ENCODE measurements at regions not wholly inside any gene's neighbourhood (a gene's known extent, or its start where the extent isn't known, plus 50 kb on each side); places are given as distances from the start of the nearest gene placed in this dataset.
"Not testable (repeated sequence)": the region's sequence is repeated elsewhere in the genome, so short reads cannot be mapped to it uniquely, and the experiment has no call there.

DNA sequence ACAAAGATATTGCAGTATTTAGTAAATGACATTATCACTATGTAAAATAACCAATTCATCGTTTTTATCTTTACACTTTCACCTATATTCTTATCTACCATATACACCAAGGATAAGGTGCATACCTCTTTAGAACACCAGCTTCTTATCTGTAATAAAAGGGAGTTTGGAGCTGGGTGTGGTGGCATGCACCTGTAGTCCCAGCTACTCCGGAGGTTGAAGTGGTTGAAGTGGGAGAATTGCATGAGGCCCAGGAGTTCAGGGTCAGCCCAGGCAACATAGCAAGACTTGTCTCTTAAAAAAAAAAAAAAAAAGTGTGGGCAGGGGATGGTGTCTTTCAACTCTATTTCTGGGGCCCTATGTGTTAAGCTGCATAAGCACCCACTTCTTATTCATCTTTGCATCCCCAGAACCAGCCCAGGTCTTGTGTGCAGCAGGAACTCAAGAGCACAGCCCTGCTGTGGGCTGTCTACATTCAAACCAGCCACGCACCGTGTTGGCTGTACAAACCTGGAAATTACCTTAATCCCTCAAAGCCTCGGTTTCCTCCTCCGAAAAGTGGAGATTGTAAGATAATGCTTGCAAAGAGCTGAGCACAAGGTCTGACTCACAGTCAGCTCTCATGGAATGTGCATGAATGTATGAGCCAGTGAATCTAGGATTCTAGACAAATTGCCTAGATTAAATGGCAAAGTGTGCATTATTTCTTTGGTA, 256.6 kb upstream of the FOXN3 start:
- ATAC-seq = no peak
- DNase-seq = no peak
- Histone ChIP-seq H3K4me1 (no peaks in the 10 kb centered on the region), H3K9me3 (no peaks in the 10 kb centered on the region), H3K27ac (no peak overlapping the region), H3K27me3 (ENCODE audit: low read depth) (no peaks in the 10 kb centered on the region), H3K36me3 (no peaks in the 10 kb centered on the region), H3K4me3 (no peak overlapping the region)
- TF ChIP-seq CTCF (IDR thresholded peaks at IDR 0.05) = no peak
- intact Hi-C loops (cut with DNase I) = no loop called here

DNA sequence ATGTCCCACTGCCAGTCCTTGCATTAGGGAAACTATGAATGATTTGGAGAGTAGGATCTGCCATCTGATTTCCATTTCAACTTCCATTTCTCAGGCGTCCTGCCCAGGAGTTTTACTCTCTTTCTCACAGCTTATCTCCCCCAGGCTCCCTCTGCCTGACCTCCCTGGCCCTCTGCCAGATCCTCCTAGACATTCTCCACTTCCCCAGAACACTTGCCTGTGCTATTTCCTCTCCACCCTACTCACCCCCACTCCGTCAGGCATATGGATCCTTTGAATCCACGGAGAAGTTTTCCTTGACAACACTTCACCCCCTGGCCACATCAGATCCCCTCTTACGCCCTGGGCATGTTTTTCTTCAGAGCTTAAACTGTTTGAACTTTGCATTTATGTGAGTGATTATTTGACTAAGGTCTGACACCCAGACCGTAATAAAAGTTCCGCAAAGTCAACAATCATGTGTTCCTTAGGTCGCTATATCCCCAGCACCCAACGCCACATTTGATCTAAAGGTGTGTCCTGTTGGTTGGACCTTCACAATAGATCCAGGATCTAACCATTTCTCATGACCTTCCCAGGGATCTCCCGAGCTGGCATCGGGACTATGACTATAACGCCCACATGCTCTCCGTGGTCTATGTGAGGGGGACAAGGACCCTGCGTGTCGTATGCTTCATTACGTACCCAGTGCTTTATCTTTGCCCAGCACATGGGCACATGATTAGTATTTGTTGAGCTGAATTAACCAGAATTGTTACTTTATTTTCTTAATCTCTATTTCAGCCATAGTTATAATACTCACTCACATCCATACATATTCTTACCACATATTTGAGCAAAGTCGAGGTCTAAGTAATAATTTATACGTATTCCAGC, 255.8 kb upstream of the FOXN3 start:
- TF ChIP-seq CTCF (IDR thresholded peaks at IDR 0.05) = no peak
- Histone ChIP-seq H3K27ac (no peak overlapping the region), H3K36me3 (no peaks in the 10 kb centered on the region), H3K27me3 (ENCODE audit: low read depth) (no peaks in the 10 kb centered on the region), H3K4me1 (no peaks in the 10 kb centered on the region), H3K4me3 (no peak overlapping the region), H3K9me3 (no peaks in the 10 kb centered on the region)
- intact Hi-C loops (cut with DNase I) = no loop called here
- ATAC-seq = no peak
- DNase-seq = no peak

GRCh38 chr14:89669193-89669592, 252.2 kb upstream of the FOXN3 start:
- ATAC-seq (peak; percentile 33 to 50), DNase-seq (peak; percentile 51)
- intact Hi-C loops (cut with DNase I) = no loop called here
- Histone ChIP-seq H3K27ac (no peak overlapping the region), H3K27me3 (ENCODE audit: low read depth) (no peaks in the 10 kb centered on the region), H3K36me3 (no peaks in the 10 kb centered on the region), H3K4me1 (no peaks in the 10 kb centered on the region), H3K9me3 (no peaks in the 10 kb centered on the region), H3K4me3 (no peak overlapping the region)
- TF ChIP-seq CTCF (IDR thresholded peaks at IDR 0.05) = no peak

GRCh38 chr14:89667983-89668382, 250.9 kb upstream of the FOXN3 start:
- Histone ChIP-seq H3K27ac (no peak overlapping the region), H3K27me3 (ENCODE audit: low read depth) (no peaks in the 10 kb centered on the region), H3K4me1 (no peaks in the 10 kb centered on the region), H3K36me3 (no peaks in the 10 kb centered on the region), H3K9me3 (no peaks in the 10 kb centered on the region), H3K4me3 (no peak overlapping the region)
- intact Hi-C loops (cut with DNase I) = no loop called here
- no peak for ATAC-seq
- no peak for TF ChIP-seq CTCF (IDR thresholded peaks at IDR 0.05)
- DNase-seq = no peak

- H3K36me3 ChIP-seq; H3K27ac ChIP-seq; H3K27me3 ChIP-seq (ENCODE audit: low read depth); H3K4me1 ChIP-seq; ATAC-seq; H3K9me3 ChIP-seq; DNase-seq; H3K4me3 ChIP-seq; intact Hi-C loops (cut with DNase I): not testable (repeated sequence)
Observed at GRCh38 chr14:89665300-89666081, 248.5 kb upstream of the FOXN3 start.

Data from lower lobe of right lung (tissue), 2 donors.